ENCODE measurements at regions not wholly inside any gene's neighbourhood (a gene's known extent, or its start where the extent isn't known, plus 50 kb on each side); places are given as distances from the start of the nearest gene placed in this dataset.
"Not testable (repeated sequence)": the region's sequence is repeated elsewhere in the genome, so short reads cannot be mapped to it uniquely, and the experiment has no call there.

GRCh38 chr14:106690333-106690891 lies 1164.0 kb downstream of the TMEM121 start:
- Histone ChIP-seq H3K4me1 (ENCODE audit: insufficient read depth, low read length) (no peaks in the 10 kb centered on the region), H3K27me3 (ENCODE audit: insufficient read depth, low read length) (no peaks in the 10 kb centered on the region), H3K36me3 (ENCODE audit: insufficient read depth, low read length) (no peaks in the 10 kb centered on the region), H3K4me3 (ENCODE audit: low read length) (no peak overlapping the region), H2AFZ (ENCODE audit: low read depth, low read length) (no peak overlapping the region), H3K9me3 (ENCODE audit: low read length) (no peaks in the 10 kb centered on the region)

- Histone ChIP-seq H2AFZ (ENCODE audit: low read depth, low read length) (no peak overlapping the region), H3K4me3 (ENCODE audit: low read length) (no peak overlapping the region), H3K36me3 (ENCODE audit: insufficient read depth, low read length) (no peaks in the 10 kb centered on the region), H3K27me3 (ENCODE audit: insufficient read depth, low read length) (no peaks in the 10 kb centered on the region), H3K9me3 (ENCODE audit: low read length) (no peaks in the 10 kb centered on the region), H3K4me1 (ENCODE audit: insufficient read depth, low read length) (no peaks in the 10 kb centered on the region)
These were observed 1165.4 kb downstream of the TMEM121 start for GRCh38 chr14:106691601-106692291.

- no peaks in the 10 kb centered on the region for H3K27me3 ChIP-seq (ENCODE audit: insufficient read depth, low read length)
- H2AFZ ChIP-seq (ENCODE audit: low read depth, low read length) = no peak overlapping the region
- no peaks in the 10 kb centered on the region for H3K4me1 ChIP-seq (ENCODE audit: insufficient read depth, low read length)
- H3K4me3 ChIP-seq (ENCODE audit: low read length) = no peak overlapping the region
- H3K9me3 ChIP-seq (ENCODE audit: low read length) = no peaks in the 10 kb centered on the region
- no peaks in the 10 kb centered on the region for H3K36me3 ChIP-seq (ENCODE audit: insufficient read depth, low read length)
These were observed 1168.4 kb downstream of the TMEM121 start for GRCh38 chr14:106694638-106695393.

- H3K36me3 ChIP-seq (ENCODE audit: insufficient read depth, low read length); H3K27me3 ChIP-seq (ENCODE audit: insufficient read depth, low read length); H3K4me1 ChIP-seq (ENCODE audit: insufficient read depth, low read length): not testable (repeated sequence)
These were observed 1172.4 kb downstream of the TMEM121 start for GRCh38 chr14:106698620-106699267.

GRCh38 chr14:106703651-106704050 lies 1177.3 kb downstream of the TMEM121 start:
- not testable (repeated sequence) for H3K4me1 ChIP-seq (ENCODE audit: insufficient read depth, low read length); H2AFZ ChIP-seq (ENCODE audit: low read depth, low read length); H3K36me3 ChIP-seq (ENCODE audit: insufficient read depth, low read length); H3K27me3 ChIP-seq (ENCODE audit: insufficient read depth, low read length); H3K4me3 ChIP-seq (ENCODE audit: low read length); H3K9me3 ChIP-seq (ENCODE audit: low read length)

More at GRCh38 chr14:106698620-106699267, 1172.4 kb downstream of the TMEM121 start:
- H2AFZ ChIP-seq (ENCODE audit: low read depth, low read length); H3K9me3 ChIP-seq (ENCODE audit: low read length); H3K4me3 ChIP-seq (ENCODE audit: low read length): not testable (repeated sequence)

- H3K4me1 ChIP-seq (ENCODE audit: insufficient read depth, low read length); H3K27me3 ChIP-seq (ENCODE audit: insufficient read depth, low read length); H3K36me3 ChIP-seq (ENCODE audit: insufficient read depth, low read length); H3K9me3 ChIP-seq (ENCODE audit: low read length); H2AFZ ChIP-seq (ENCODE audit: low read depth, low read length); H3K4me3 ChIP-seq (ENCODE audit: low read length): not testable (repeated sequence)
These were observed 1180.1 kb downstream of the TMEM121 start for GRCh38 chr14:106706488-106706887.

- H2AFZ ChIP-seq (ENCODE audit: low read depth, low read length); H3K36me3 ChIP-seq (ENCODE audit: insufficient read depth, low read length); H3K4me1 ChIP-seq (ENCODE audit: insufficient read depth, low read length); H3K9me3 ChIP-seq (ENCODE audit: low read length); H3K27me3 ChIP-seq (ENCODE audit: insufficient read depth, low read length); H3K4me3 ChIP-seq (ENCODE audit: low read length): not testable (repeated sequence)
These were observed 1183.8 kb downstream of the TMEM121 start for GRCh38 chr14:106710187-106710586.

GRCh38 chr14:106712513-106712912 lies 1186.1 kb downstream of the TMEM121 start:
- H3K27me3 ChIP-seq (ENCODE audit: insufficient read depth, low read length); H3K4me1 ChIP-seq (ENCODE audit: insufficient read depth, low read length); H3K4me3 ChIP-seq (ENCODE audit: low read length); H3K9me3 ChIP-seq (ENCODE audit: low read length); H3K36me3 ChIP-seq (ENCODE audit: insufficient read depth, low read length); H2AFZ ChIP-seq (ENCODE audit: low read depth, low read length): not testable (repeated sequence)

- H3K27me3 ChIP-seq (ENCODE audit: insufficient read depth, low read length); H3K9me3 ChIP-seq (ENCODE audit: low read length); H3K36me3 ChIP-seq (ENCODE audit: insufficient read depth, low read length); H2AFZ ChIP-seq (ENCODE audit: low read depth, low read length); H3K4me1 ChIP-seq (ENCODE audit: insufficient read depth, low read length); H3K4me3 ChIP-seq (ENCODE audit: low read length): not testable (repeated sequence)
These were observed 1188.4 kb downstream of the TMEM121 start for GRCh38 chr14:106714446-106715428.

- not testable (repeated sequence) for H3K4me1 ChIP-seq (ENCODE audit: insufficient read depth, low read length); H3K27me3 ChIP-seq (ENCODE audit: insufficient read depth, low read length); H2AFZ ChIP-seq (ENCODE audit: low read depth, low read length)
These were observed 1191.2 kb downstream of the TMEM121 start for GRCh38 chr14:106717544-106717943.

GRCh38 chr14:106719880-106720279 lies 1193.5 kb downstream of the TMEM121 start:
- not testable (repeated sequence) for H3K36me3 ChIP-seq (ENCODE audit: insufficient read depth, low read length); H3K9me3 ChIP-seq (ENCODE audit: low read length); H3K27me3 ChIP-seq (ENCODE audit: insufficient read depth, low read length); H3K4me1 ChIP-seq (ENCODE audit: insufficient read depth, low read length); H3K4me3 ChIP-seq (ENCODE audit: low read length); H2AFZ ChIP-seq (ENCODE audit: low read depth, low read length)

More at GRCh38 chr14:106717544-106717943, 1191.2 kb downstream of the TMEM121 start:
- not testable (repeated sequence) for H3K9me3 ChIP-seq (ENCODE audit: low read length); H3K4me3 ChIP-seq (ENCODE audit: low read length); H3K36me3 ChIP-seq (ENCODE audit: insufficient read depth, low read length)

- not testable (repeated sequence) for H3K4me1 ChIP-seq (ENCODE audit: insufficient read depth, low read length); H3K9me3 ChIP-seq (ENCODE audit: low read length); H3K4me3 ChIP-seq (ENCODE audit: low read length); H2AFZ ChIP-seq (ENCODE audit: low read depth, low read length); H3K27me3 ChIP-seq (ENCODE audit: insufficient read depth, low read length); H3K36me3 ChIP-seq (ENCODE audit: insufficient read depth, low read length)
These were observed 1195.5 kb downstream of the TMEM121 start for GRCh38 chr14:106721926-106722325.

Data from neuron (in vitro differentiated cells).